ENCODE measurements at regions not wholly inside any gene's neighbourhood (a gene's known extent, or its start where the extent isn't known, plus 50 kb on each side); places are given as distances from the start of the nearest gene placed in this dataset.

DNA sequence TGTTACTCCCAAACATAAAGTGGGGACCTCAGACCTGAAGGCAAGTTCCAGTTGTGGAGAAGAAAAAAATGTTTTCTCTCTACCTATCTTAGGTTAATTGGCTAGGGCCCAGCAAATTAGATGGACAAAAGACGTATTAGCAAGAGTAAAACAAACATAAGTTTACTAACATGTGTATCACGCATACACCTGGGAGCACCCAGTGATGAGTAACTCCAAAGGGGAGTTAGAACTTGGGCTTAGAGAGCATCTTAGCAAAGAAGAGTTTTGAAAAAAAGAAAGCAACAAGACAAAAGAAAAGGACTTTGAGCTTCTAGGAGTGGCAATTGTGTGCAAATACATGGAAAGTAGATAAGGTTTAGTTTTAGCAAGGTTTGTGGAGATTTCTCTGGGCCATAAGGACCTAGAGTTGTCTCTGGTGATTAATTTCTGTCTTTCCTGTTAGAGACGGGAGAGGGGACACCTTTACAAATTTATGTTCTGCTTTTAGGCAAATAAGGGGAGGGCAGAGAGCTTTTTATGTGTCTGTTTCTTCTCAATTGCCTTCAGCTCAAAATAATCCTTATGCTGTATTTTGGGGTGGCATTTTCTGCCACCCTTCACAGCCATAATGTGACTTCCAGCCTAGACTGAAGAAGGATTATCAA is 76.7 kb upstream of the PTGFRN start:
- TF ChIP-seq POLR2A (IDR thresholded peaks at IDR 0.05), result no peak
- TF ChIP-seq, protein P1, sequence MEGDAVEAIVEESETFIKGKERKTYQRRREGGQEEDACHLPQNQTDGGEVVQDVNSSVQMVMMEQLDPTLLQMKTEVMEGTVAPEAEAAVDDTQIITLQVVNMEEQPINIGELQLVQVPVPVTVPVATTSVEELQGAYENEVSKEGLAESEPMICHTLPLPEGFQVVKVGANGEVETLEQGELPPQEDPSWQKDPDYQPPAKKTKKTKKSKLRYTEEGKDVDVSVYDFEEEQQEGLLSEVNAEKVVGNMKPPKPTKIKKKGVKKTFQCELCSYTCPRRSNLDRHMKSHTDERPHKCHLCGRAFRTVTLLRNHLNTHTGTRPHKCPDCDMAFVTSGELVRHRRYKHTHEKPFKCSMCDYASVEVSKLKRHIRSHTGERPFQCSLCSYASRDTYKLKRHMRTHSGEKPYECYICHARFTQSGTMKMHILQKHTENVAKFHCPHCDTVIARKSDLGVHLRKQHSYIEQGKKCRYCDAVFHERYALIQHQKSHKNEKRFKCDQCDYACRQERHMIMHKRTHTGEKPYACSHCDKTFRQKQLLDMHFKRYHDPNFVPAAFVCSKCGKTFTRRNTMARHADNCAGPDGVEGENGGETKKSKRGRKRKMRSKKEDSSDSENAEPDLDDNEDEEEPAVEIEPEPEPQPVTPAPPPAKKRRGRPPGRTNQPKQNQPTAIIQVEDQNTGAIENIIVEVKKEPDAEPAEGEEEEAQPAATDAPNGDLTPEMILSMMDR (IDR thresholded peaks at IDR 0.05), result no peak
